Naive thymus-derived CD8-positive, alpha-beta T cell (primary cell): ENCODE measurements at regions not wholly inside any gene's neighbourhood (a gene's known extent, or its start where the extent isn't known, plus 50 kb on each side); places are given as distances from the start of the nearest gene placed in this dataset.
A peak's percentile ranks its signal among the peaks of the same experiment; 100 is the strongest.
"Not testable (repeated sequence)": the region's sequence is repeated elsewhere in the genome, so short reads cannot be mapped to it uniquely, and the experiment has no call there.

Source experiments
- ATAC-seq, 2 donors: fragments of 150-1000 bp; cut with Tn5 transposase in 1 of 2; sonication (Bioruptor Pico), chemical (Tn5 transposase) in 1 of 2; 1 replicate in 1 of 2; 2 replicates in 1 of 2; pipeline ENCODE4 v1.10.0; 2021; ENCODE audit warnings: mild to moderate bottlenecking in 2 of 2, moderate library complexity in 2 of 2
- POLR2A ChIA-PET: fragments of 350-600 bp; sonication (Branson Sonifier 250); formaldehyde crosslinking; loops from one replicate; lab custom pipeline; 2021; ENCODE audit warnings: antibody characterized with exemption; lab: Charles Lee
- DNase-seq, 10 donors: peaks; one replicate each; pipeline versions ENCODE4 v3.0.0 to v3.0.0-alpha.2; 2020 to 2022
- H3K27ac Mint-ChIP-seq, 10 donors: one replicate each; pipeline ENCODE4 v1.8.0; 2020 to 2022; ENCODE audit warnings: mild to moderate bottlenecking in 10 of 10, mixed read lengths in 10 of 10, moderate library complexity in 4 of 10, inconsistent platforms in 1 of 10
- H3K27me3 Mint-ChIP-seq, 5 donors: one replicate each; pipeline ENCODE4 v1.8.0; 2021 to 2022; ENCODE audit warnings: mixed read lengths in 5 of 5
- H3K36me3 Mint-ChIP-seq, 3 donors: one replicate each; pipeline ENCODE4 v1.8.0; 2020 to 2022; ENCODE audit warnings: mixed read lengths in 3 of 3, mild to moderate bottlenecking in 2 of 3, inconsistent platforms in 1 of 3
- H3K4me1 Mint-ChIP-seq, 4 donors: one replicate each; pipeline ENCODE4 v1.8.0; 2021 to 2022; ENCODE audit warnings: mixed read lengths in 4 of 4
- H3K4me3 Mint-ChIP-seq, 10 donors: one replicate each; pipeline ENCODE4 v1.8.0; 2020 to 2022; ENCODE audit warnings: mild to moderate bottlenecking in 10 of 10, mixed read lengths in 10 of 10, moderate library complexity in 6 of 10, inconsistent platforms in 1 of 10
- H3K9me3 Mint-ChIP-seq, 9 donors: one replicate each; pipeline ENCODE4 v1.8.0; 2020 to 2022; ENCODE audit warnings: mixed read lengths in 9 of 9, mild to moderate bottlenecking in 3 of 9, inconsistent platforms in 1 of 9, moderate library complexity in 1 of 9

DNA sequence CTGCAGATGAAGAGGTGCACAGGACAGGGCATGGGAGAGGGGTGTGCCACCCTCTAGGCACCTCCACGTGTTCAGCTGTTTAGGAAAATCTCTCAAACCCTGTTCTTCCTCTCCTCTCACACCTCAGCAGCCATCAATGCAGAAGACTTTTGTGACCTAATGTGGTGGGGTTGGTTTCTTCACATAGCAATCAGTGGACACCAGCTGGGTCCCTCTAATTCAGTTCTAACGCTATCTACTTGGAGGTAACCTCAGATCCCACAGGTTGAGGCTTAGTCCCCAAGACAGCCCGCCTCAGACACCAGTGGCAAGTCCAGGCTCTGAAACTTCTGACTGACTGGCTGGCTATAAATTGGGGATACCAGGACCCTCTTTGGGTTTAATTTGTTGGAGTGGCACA, 69.9 kb upstream of the ANKRD10 start:
- Mint-ChIP-seq H3K27me3 (peaks cover 6 to 56% (median 27%) of the 10 kb centered on the region in 5 donors), H3K9me3 (peaks cover 0 to 3% (median 0%) of the 10 kb centered on the region in 9 donors), H3K36me3 (no peaks in the 10 kb centered on the region), H3K27ac (no peak overlapping the region), H3K4me3 (no peak overlapping the region), H3K4me1 (no peaks in the 10 kb centered on the region)
- ATAC-seq = no peak
- DNase-seq = no peak
- POLR2A ChIA-PET = no interaction called here

DNA sequence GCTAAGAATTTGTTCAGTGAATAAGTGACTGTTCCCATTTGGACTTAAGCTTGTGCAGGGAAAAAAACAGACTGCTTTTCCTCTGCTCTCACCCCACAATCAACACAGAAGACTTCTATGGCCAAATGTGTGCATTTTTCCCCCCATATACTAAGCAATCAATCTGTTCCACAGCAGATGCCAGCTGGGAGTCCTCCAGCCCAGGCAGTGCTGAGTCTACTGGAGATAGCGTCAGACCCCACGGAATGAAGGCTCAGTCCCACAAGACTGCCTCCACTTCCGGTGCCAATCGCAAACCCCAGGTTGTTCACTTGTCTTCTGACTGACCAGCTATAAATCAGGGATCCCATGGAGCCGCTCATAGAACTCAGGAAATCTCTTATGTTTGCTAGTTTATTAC, 69.5 kb upstream of the ANKRD10 start:
- DNase-seq (no peak), ATAC-seq (no peak)
- Mint-ChIP-seq H3K27ac (no peak overlapping the region), H3K4me1 (no peaks in the 10 kb centered on the region), H3K27me3 (peaks cover 6 to 57% (median 24%) of the 10 kb centered on the region in 5 donors), H3K9me3 (peaks cover 0 to 4% (median 0%) of the 10 kb centered on the region in 9 donors), H3K36me3 (no peaks in the 10 kb centered on the region), H3K4me3 (no peak overlapping the region)
- POLR2A ChIA-PET = no interaction called here

DNA sequence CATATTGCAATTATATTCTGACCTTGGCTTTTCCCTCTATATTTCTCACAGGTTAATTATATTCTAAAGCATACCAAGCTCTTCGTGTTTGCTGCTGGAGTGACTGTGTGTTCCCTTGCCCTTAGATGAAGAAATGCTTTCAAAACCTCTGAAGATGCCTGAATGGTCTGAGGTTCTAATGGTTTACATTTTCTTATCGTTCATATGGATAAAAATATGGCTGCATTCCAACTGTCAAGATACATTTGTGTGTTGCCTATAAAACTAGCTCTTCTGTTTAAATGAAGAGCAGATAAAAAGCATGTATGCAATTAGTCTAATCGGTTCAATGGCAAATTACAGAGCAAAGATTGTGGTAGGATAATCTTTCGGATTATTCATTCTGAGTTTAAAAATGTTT, 68.4 kb upstream of the ANKRD10 start:
- H3K4me3 Mint-ChIP-seq = no peak overlapping the region
- peaks cover 0 to 10% (median 3%) of the 10 kb centered on the region in 9 donors for H3K9me3 Mint-ChIP-seq
- DNase-seq (no peak), ATAC-seq (no peak)
- POLR2A ChIA-PET = no interaction called here
- peaks cover 6 to 64% (median 23%) of the 10 kb centered on the region in 5 donors for H3K27me3 Mint-ChIP-seq
- H3K36me3 Mint-ChIP-seq = peaks cover 0 to 5% (median 0%) of the 10 kb centered on the region in 3 donors
- no peaks in the 10 kb centered on the region for H3K4me1 Mint-ChIP-seq
- no peak overlapping the region for H3K27ac Mint-ChIP-seq

DNA sequence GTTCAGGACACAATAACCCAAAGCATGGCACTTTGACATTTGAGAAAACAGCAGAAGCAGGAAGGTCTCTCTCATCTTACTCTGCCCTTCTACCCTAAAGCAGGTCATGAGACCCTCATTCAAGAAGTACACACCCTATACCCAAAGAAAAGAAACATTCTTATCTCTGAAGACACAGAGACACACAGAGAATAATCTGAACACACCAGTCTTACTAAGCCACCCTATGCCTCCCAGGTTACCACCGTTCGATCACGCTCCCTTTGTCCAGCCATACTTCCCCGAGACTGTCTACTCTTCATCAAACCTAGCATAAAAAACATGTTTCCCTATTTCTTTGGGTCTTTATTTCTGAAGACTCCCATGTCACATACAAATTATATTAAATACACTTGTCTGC, 66.5 kb upstream of the ANKRD10 start:
- Mint-ChIP-seq H3K27me3 (peaks cover 9 to 56% (median 24%) of the 10 kb centered on the region in 5 donors), H3K4me3 (no peak overlapping the region), H3K27ac (no peak overlapping the region), H3K36me3 (peaks cover 0 to 8% (median 2%) of the 10 kb centered on the region in 3 donors), H3K4me1 (no peaks in the 10 kb centered on the region), H3K9me3 (peaks cover 0 to 15% (median 3%) of the 10 kb centered on the region in 9 donors)
- POLR2A ChIA-PET = no interaction called here
- ATAC-seq (no peak), DNase-seq (no peak)

DNA sequence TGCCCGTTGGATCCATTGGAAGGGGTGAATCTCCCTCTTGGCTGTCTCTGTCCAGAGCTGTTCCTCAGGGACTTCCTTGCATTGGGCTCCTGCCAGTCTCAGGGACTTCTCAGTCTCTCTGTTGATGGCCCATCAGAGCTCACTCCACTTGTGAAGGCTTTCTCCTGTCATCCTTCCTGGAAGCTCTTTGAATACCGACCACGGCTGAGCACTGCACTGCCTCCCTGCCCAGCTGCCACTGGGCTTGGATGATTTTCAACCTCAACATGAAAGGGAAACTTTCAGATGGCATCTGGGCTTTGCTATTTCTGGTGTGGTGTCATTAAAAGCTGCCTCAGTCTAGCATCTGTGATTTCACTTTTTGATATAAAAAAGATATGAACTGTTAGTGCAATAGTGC, 66.1 kb upstream of the ANKRD10 start:
- Mint-ChIP-seq H3K4me3 (peak overlapping the region in 1 of 10 donors; percentile 7), H3K9me3 (peaks cover 0 to 16% (median 3%) of the 10 kb centered on the region in 9 donors), H3K4me1 (no peaks in the 10 kb centered on the region), H3K36me3 (peaks cover 0 to 8% (median 2%) of the 10 kb centered on the region in 3 donors), H3K27me3 (peaks cover 9 to 54% (median 24%) of the 10 kb centered on the region in 5 donors), H3K27ac (no peak overlapping the region)
- DNase-seq (no peak), ATAC-seq (no peak)
- POLR2A ChIA-PET = no interaction called here

DNA sequence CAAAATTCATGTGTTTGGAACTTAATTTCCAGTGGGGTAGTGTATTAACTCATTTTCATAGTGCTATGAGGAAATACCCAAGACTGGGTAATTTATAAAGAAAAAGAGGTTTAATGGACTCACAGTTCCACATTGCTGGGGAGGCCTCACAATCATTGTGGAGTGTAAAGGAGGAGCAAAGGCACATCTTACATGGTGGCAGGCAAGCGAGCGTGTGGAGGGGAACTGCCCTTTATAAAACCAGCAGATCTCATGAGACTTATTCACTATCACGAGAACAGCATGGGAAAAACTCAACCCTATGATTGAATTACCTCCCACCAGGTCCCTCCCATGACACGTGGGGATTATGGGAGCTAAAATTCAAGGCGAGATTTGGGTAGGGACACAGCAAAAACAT, 64.3 kb upstream of the ANKRD10 start:
- H3K36me3 Mint-ChIP-seq, H3K27ac Mint-ChIP-seq, ATAC-seq, POLR2A ChIA-PET, DNase-seq, H3K4me1 Mint-ChIP-seq, H3K4me3 Mint-ChIP-seq: not testable (repeated sequence)
- Mint-ChIP-seq H3K27me3 (peaks cover 9 to 55% (median 15%) of the 10 kb centered on the region in 5 donors), H3K9me3 (peaks cover 0 to 16% (median 3%) of the 10 kb centered on the region in 9 donors)

DNA sequence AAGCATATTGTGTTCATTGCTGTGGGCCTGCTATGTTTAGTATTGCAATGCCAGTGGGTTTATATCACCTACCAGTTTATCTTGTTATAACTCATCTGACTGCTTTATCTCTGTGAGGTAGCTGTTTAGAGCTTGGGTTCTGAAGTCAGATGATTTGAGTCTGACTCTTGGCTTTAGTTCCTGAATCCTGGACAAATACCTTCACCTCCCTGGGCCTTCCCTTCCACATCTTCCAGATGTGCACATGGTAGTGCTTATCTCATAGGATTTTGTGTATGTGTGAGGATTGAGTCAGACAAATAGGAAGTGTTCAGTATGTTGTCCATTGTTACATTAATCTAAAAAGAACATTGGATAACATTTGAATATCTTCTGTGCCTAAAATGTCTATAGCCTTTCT, 63.5 kb upstream of the ANKRD10 start:
- H3K36me3 Mint-ChIP-seq = peaks cover 0 to 8% (median 2%) of the 10 kb centered on the region in 3 donors
- peaks cover 0 to 18% (median 3%) of the 10 kb centered on the region in 9 donors for H3K9me3 Mint-ChIP-seq
- no peaks in the 10 kb centered on the region for H3K4me1 Mint-ChIP-seq
- no peak overlapping the region for H3K4me3 Mint-ChIP-seq
- POLR2A ChIA-PET = no interaction called here
- H3K27me3 Mint-ChIP-seq = peaks cover 5 to 53% (median 11%) of the 10 kb centered on the region in 5 donors
- DNase-seq = no peak
- ATAC-seq = no peak
- H3K27ac Mint-ChIP-seq = no peak overlapping the region

DNA sequence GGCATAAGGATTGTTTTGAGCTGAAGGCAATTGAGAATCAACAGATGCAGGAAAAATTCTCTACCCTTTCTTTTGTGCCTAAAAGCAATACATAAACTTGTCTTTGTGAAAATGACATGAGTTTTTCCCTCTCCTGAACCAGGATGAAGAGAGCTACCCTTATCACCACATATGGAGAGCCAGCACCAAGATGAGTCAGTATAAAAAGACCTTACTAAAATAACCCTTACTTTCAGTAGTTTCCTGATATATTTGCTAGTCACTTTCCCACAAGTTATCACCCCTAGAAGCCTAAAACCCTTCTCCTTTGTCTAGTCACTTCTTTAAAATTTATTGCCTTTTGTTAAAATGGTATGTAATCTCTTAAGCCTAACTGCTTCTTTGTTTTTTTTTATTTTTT, 61.9 kb upstream of the ANKRD10 start:
- no peak overlapping the region for H3K27ac Mint-ChIP-seq
- peaks cover 3 to 56% (median 17%) of the 10 kb centered on the region in 5 donors for H3K27me3 Mint-ChIP-seq
- POLR2A ChIA-PET = no interaction called here
- no peaks in the 10 kb centered on the region for H3K4me1 Mint-ChIP-seq
- no peak overlapping the region for H3K4me3 Mint-ChIP-seq
- DNase-seq = no peak
- H3K9me3 Mint-ChIP-seq = peaks cover 0 to 20% (median 3%) of the 10 kb centered on the region in 9 donors
- H3K36me3 Mint-ChIP-seq = peaks cover 0 to 8% (median 2%) of the 10 kb centered on the region in 3 donors
- ATAC-seq = no peak

DNA sequence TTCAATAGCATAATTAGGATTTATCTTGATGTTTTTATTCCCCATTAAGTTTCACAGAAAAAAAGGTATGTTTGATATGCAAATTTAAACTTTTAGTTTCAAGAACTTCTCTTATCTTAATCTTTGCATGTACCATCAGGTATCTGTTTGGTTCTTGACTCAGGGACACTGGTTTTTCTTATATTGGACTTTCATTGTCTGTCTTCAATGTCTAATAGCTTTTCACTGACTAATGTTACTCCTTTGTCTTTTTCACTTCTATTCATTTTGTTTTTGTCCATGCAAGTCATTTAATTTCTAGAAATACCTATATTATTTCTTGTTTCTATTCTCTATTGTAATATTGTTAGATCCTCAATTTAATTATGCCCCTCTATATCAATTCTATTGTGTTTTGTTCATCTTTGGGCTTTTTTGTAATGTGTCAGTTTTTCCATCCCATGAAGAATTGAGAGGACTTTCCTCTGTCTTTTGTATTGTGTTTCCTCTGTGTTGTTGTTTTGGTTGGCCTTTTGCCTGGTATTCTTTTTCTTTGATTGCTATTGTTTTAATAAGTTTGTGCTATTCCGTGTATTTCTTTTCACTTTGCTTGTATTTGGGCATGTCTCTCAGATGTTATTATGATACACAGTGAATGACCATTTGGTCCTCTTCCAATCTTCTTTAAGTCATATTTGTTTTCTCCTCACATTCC, 58.3 kb upstream of the ANKRD10 start:
- H3K27me3 Mint-ChIP-seq = peaks cover 3 to 43% (median 20%) of the 10 kb centered on the region in 5 donors
- DNase-seq (no peak), ATAC-seq (no peak)
- peaks cover 0 to 3% (median 2%) of the 10 kb centered on the region in 3 donors for H3K36me3 Mint-ChIP-seq
- H3K4me3 Mint-ChIP-seq = no peak overlapping the region
- no peak overlapping the region for H3K27ac Mint-ChIP-seq
- no peaks in the 10 kb centered on the region for H3K4me1 Mint-ChIP-seq
- POLR2A ChIA-PET = no interaction called here
- peaks cover 0 to 10% (median 0%) of the 10 kb centered on the region in 9 donors for H3K9me3 Mint-ChIP-seq

DNA sequence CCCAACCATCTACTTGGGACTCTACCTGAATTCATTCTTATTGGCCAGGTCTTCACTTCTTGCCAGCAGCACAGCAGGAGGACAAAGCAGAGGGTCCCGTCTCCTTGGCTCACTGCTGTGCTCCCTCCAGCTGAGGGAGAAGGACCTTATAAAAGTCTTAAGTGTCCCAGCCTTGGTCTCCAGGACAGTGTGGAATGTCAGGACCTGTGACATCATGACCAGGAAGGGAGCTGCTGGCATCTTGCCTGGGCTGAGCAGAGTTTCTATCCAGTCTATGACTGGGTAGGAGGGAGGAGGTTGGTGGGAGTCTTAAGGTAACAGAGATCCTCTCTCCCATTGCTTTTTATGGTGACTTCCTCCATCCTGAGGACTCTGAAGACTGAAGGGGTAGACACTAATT, 56.6 kb upstream of the ANKRD10 start:
- POLR2A ChIA-PET = no interaction called here
- H3K9me3 Mint-ChIP-seq = peaks cover under 1 to 19% (median 7%) of the 10 kb centered on the region in 9 donors
- H3K36me3 Mint-ChIP-seq = peaks cover 0 to 8% (median 8%) of the 10 kb centered on the region in 3 donors
- DNase-seq (no peak), ATAC-seq (no peak)
- no peak overlapping the region for H3K4me3 Mint-ChIP-seq
- peaks cover 0 to 49% (median 17%) of the 10 kb centered on the region in 5 donors for H3K27me3 Mint-ChIP-seq
- no peak overlapping the region for H3K27ac Mint-ChIP-seq
- H3K4me1 Mint-ChIP-seq = no peaks in the 10 kb centered on the region

DNA sequence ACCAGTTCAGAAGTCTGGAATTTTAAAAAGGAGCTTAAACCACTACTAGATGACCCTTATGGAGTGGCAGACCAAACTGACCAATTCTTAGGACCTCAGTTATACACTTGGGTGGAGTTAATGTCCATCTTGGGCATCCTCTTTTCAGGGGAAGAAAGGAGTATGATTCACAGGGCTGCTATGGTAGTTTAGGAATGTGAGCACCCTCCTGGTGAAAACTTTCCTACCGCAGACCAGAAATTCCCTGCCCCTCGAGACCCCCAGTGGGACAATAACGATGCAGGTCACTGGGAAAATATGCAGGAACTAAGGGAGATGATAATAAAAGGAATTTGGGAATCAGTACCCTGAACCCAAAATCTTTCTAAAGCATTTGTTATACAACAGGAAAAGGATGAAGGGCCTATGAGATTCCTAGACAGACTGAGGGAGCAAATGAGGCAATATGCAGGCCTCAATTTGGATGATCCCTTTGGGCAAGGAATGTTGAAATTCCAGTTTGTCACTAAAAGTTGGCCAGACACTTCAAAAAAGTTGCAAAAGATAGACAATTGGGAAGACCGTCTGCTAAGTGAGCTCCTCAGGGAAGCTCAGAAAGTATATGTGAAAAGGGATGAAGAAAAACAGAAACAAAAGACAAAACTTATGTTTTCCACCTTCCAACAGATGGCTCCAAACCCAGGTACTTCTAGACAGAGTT, 52.4 kb upstream of the ANKRD10 start:
- H3K27ac Mint-ChIP-seq, H3K4me3 Mint-ChIP-seq, POLR2A ChIA-PET, DNase-seq, ATAC-seq, H3K4me1 Mint-ChIP-seq: not testable (repeated sequence)
- H3K36me3 Mint-ChIP-seq = peaks cover 0 to 37% (median 17%) of the 10 kb centered on the region in 3 donors
- peaks cover 6 to 52% (median 44%) of the 10 kb centered on the region in 9 donors for H3K9me3 Mint-ChIP-seq
- peaks cover 0 to 32% (median 12%) of the 10 kb centered on the region in 5 donors for H3K27me3 Mint-ChIP-seq

DNA sequence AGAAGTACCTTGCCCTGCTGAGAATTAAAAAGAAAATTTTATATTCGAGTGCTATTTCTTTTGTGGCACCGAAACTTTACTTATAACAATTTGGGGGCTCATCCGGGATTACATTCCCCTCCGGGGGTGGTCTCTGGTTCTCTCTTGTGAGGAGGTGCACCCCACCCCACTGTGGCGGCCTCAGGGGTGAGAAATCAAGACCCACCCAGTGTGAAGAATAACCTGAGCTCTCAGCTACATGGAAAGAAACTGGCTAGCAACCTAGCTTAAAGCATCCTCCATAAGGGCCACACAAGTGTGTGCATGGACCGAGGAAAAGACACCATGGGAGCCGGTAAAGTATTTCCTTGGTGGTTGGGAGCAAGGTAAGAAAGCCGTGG, 50.9 kb upstream of the ANKRD10 start:
- Mint-ChIP-seq H3K27me3 (peaks cover 0 to 32% (median 9%) of the 10 kb centered on the region in 5 donors), H3K27ac (no peak overlapping the region), H3K4me3 (no peak overlapping the region), H3K36me3 (peaks cover 0 to 43% (median 21%) of the 10 kb centered on the region in 3 donors), H3K9me3 (peaks cover 6 to 67% (median 48%) of the 10 kb centered on the region in 9 donors), H3K4me1 (no peaks in the 10 kb centered on the region)
- DNase-seq (no peak), ATAC-seq (no peak)
- POLR2A ChIA-PET = no interaction called here
